Epithelial cell of esophagus (primary cell): ENCODE measurements at regions not wholly inside any gene's neighbourhood (a gene's known extent, or its start where the extent isn't known, plus 50 kb on each side); places are given as distances from the start of the nearest gene placed in this dataset.
A peak's percentile ranks its signal among the peaks of the same experiment; 100 is the strongest.

ENCODE experiments used
- DNase-seq: peaks from one replicate; pipeline ENCODE4 v3.0.0; 2010; ENCODE audit warnings: low read depth
- H3K4me3 ChIP-seq: 2 replicates; pipeline ENCODE4 v1.5.1; 2011; ENCODE audit warnings: mild to moderate bottlenecking, low read length, control low read depth
- TF ChIP-seq, protein P1 (sequence below): IDR thresholded peaks from 2 replicates; pipeline ENCODE4 v1.5.1; 2011; ENCODE audit warnings: low read depth, mild to moderate bottlenecking, low read length, control low read depth, inconsistent platforms; ENCODE audit not compliant: insufficient read depth; ENCODE audit errors: missing control alignments

DNA sequence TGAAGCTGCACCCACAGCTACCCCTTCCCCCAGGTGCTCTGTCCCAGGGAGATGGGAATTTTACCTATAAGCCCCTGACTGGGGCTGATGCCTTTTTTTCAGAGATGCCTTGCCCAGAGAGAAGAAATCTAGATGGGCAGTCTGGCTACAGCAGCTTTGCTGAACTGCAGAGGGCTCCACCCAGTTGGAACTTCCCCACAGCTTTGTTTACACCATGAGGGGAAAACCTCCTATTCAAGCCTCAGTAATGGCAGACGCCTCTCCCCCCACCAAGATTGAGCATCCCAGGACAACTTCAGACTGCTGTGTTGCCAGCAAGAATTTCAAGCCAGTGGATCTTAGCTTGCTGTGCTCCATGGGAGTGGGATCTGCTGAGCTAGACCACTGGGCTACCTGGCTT lies 122.6 kb upstream of the MOCS1 start:
- DNase-seq: no peak
- H3K4me3 ChIP-seq: no peak overlapping the region
- TF ChIP-seq, protein P1, sequence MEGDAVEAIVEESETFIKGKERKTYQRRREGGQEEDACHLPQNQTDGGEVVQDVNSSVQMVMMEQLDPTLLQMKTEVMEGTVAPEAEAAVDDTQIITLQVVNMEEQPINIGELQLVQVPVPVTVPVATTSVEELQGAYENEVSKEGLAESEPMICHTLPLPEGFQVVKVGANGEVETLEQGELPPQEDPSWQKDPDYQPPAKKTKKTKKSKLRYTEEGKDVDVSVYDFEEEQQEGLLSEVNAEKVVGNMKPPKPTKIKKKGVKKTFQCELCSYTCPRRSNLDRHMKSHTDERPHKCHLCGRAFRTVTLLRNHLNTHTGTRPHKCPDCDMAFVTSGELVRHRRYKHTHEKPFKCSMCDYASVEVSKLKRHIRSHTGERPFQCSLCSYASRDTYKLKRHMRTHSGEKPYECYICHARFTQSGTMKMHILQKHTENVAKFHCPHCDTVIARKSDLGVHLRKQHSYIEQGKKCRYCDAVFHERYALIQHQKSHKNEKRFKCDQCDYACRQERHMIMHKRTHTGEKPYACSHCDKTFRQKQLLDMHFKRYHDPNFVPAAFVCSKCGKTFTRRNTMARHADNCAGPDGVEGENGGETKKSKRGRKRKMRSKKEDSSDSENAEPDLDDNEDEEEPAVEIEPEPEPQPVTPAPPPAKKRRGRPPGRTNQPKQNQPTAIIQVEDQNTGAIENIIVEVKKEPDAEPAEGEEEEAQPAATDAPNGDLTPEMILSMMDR: no peak

DNA sequence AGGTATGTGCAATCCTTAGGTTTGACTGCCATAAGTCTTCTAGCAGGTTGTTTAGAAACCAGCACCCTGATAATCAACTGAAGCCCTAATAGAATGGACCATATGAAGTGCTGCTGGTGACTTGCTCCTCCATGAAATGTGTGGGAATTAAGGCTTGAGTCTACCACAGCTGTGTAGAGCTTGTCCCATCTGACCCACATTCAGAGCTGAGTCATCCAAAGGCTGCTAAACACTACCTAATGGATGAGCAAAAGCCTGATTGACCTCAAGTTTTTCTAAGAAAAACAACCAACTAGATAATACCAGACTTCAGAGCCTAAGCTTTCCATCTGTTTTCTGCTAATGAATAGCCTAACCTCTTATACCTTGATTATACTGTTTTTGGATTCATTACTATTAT lies 120.3 kb upstream of the MOCS1 start:
- TF ChIP-seq, protein P1: no peak
- no peak for DNase-seq
- H3K4me3 ChIP-seq: no peak overlapping the region

GRCh38 chr6:40054186-40054585 lies 119.9 kb upstream of the MOCS1 start:
- no peak for DNase-seq
- TF ChIP-seq, protein P1: no peak
- H3K4me3 ChIP-seq: no peak overlapping the region

DNA sequence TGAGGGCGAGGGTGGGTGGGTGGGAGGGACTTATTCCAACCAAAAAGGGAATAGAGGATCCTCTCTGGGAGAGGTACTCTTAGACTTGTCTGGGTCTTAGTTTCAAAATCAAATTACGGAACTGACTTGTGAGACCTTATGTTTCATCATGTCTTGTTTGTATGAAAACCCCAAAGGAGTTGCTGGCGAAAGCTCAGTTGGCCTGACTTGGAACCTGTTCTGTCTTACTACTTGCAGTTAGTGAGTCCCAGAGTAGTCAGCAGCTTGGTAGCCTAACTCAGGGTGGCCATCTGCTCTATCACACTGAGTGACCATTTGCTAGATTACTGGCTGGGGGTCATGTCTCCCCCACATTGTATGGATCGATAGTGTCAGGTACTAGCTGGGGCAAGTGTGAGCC lies 114.9 kb upstream of the MOCS1 start:
- H3K4me3 ChIP-seq: no peak overlapping the region
- DNase-seq: no peak
- TF ChIP-seq, protein P1: no peak

DNA sequence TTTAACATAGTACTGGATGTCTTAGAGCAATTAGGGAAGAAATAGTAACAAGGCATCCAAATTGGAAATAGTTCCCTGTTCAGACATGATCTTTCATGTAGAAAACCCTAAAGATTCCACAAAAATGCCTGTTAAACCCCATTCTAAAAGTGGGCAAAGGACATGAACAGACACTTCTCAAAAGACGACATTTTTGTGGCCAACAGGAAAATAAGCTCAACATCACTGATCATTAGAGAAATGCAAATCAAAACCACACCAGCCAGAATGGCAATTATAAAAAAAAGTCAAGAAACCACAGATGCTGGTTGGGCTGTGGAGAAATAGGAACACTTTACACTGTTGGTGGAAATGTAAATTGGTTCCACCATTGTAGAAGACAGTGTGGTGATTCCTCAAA lies 109.9 kb upstream of the MOCS1 start:
- H3K4me3 ChIP-seq: no peak overlapping the region
- TF ChIP-seq, protein P1: no peak
- no peak for DNase-seq

DNA sequence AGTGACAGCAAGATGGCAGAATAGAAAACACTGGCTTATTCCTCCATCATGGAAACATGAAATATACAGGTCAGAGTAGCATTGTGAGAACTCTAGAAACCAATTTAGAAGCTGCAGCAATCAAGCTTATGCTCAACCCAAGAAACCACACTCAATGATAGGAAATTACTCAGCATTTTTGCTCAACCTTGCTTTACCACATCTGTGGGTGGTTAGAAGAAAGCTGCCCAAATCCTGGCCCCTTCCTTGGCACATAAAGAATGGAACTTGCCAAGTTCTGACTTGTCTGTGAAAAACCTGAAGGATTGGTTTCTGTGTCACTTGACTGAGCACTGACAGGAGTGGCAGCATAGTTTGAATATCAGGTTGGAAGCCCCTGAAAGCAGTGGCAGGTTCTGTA lies 108.0 kb upstream of the MOCS1 start:
- no peak overlapping the region for H3K4me3 ChIP-seq
- TF ChIP-seq, protein P1: no peak
- DNase-seq: peak; percentile 58

- no peak overlapping the region for H3K4me3 ChIP-seq
- TF ChIP-seq, protein P1: no peak
- DNase-seq: no peak
Observed at GRCh38 chr6:40039042-40039441, 104.8 kb upstream of the MOCS1 start.
